Mesenchymal stem cell (in vitro differentiated cells and primary cell): ENCODE measurements at regions not wholly inside any gene's neighbourhood (a gene's known extent, or its start where the extent isn't known, plus 50 kb on each side); places are given as distances from the start of the nearest gene placed in this dataset.

Experiments used
- DNase-seq: peaks from one replicate; pipeline ENCODE4 v3.0.0-alpha.2; 2013
- H2AFZ ChIP-seq: one replicate; pipeline ENCODE4 v1.6.1; 2013; ENCODE audit warnings: low read depth, mild to moderate bottlenecking, control low read depth, inconsistent platforms, low read length, moderate library complexity
- H2AK5ac ChIP-seq: 2 replicates; pipeline ENCODE4 v1.6.1; 2013; ENCODE audit warnings: low read length, moderate library complexity, mild to moderate bottlenecking, inconsistent platforms; ENCODE audit not compliant: severe bottlenecking
- H2BK120ac ChIP-seq: one replicate; pipeline ENCODE4 v1.6.1; 2013; ENCODE audit warnings: low read depth, mild to moderate bottlenecking, inconsistent platforms, low read length, moderate library complexity
- H2BK12ac ChIP-seq, 2 experiments: one replicate each; pipeline ENCODE4 v1.6.1; 2013; ENCODE audit warnings: inconsistent platforms in 2 of 2, low read length in 2 of 2, mild to moderate bottlenecking in 2 of 2, moderate library complexity in 2 of 2, control low read depth in 1 of 2
- H2BK15ac ChIP-seq: one replicate; pipeline ENCODE4 v1.6.1; 2013; ENCODE audit warnings: mild to moderate bottlenecking, low read depth, inconsistent platforms; ENCODE audit not compliant: poor library complexity, severe bottlenecking
- H2BK5ac ChIP-seq: 2 replicates; pipeline ENCODE4 v1.6.1; 2013; ENCODE audit warnings: low read depth, mild to moderate bottlenecking, low read length, control low read depth, inconsistent platforms; ENCODE audit not compliant: poor library complexity, severe bottlenecking
- H3K14ac ChIP-seq, 2 experiments: one replicate each; pipeline ENCODE4 v1.6.1; 2013; ENCODE audit warnings: inconsistent platforms in 2 of 2, low read length in 2 of 2, control low read depth in 1 of 2, mild to moderate bottlenecking in 1 of 2, moderate library complexity in 1 of 2
- H3K18ac ChIP-seq, 2 experiments: one replicate each; pipeline ENCODE4 v1.6.1; 2013; ENCODE audit warnings: inconsistent platforms in 2 of 2, low read length in 2 of 2, control low read depth in 1 of 2, low read depth in 1 of 2, mild to moderate bottlenecking in 1 of 2
- H3K23ac ChIP-seq, 2 experiments: one replicate each; pipeline ENCODE4 v1.6.1; 2013; ENCODE audit warnings: inconsistent platforms in 2 of 2, low read length in 2 of 2, mild to moderate bottlenecking in 2 of 2, moderate library complexity in 2 of 2, control low read depth in 1 of 2
- H3K27ac ChIP-seq: 2 replicates; pipeline ENCODE4 v1.5.1; 2013; ENCODE audit warnings: mild to moderate bottlenecking, moderate library complexity, low read length, control low read depth, inconsistent platforms; ENCODE audit not compliant: poor library complexity, severe bottlenecking
- H3K27me3 ChIP-seq, 2 experiments: 2 replicates each; pipeline versions ENCODE4 v1.6.1 to v1.7.0; 2013; ENCODE audit warnings: low read length in 2 of 2, mild to moderate bottlenecking in 2 of 2, moderate library complexity in 2 of 2, control low read depth in 1 of 2, inconsistent platforms in 1 of 2; ENCODE audit not compliant: control insufficient read depth in 1 of 2, insufficient read depth in 1 of 2
- H3K36me3 ChIP-seq, 2 experiments: 2 replicates each; pipeline versions ENCODE4 v1.6.1 to v1.7.0; 2013; ENCODE audit warnings: low read length in 2 of 2, control low read depth in 1 of 2, inconsistent platforms in 1 of 2, low read depth in 1 of 2, mild to moderate bottlenecking in 1 of 2; ENCODE audit not compliant: insufficient read depth in 2 of 2, control insufficient read depth in 1 of 2
- H3K4ac ChIP-seq, 2 experiments: one replicate each; pipeline ENCODE4 v1.6.1; 2013; ENCODE audit warnings: inconsistent platforms in 2 of 2, low read length in 2 of 2, mild to moderate bottlenecking in 2 of 2, moderate library complexity in 2 of 2, control low read depth in 1 of 2, low read depth in 1 of 2
- H3K4me1 ChIP-seq: 2 replicates; pipeline ENCODE4 v1.6.1; 2013; ENCODE audit warnings: low read depth, low read length, control low read depth; ENCODE audit not compliant: control insufficient read depth, insufficient read depth
- H3K4me2 ChIP-seq: 2 replicates; pipeline ENCODE4 v1.6.1; 2013; ENCODE audit warnings: low read length, mild to moderate bottlenecking, inconsistent platforms; ENCODE audit not compliant: poor library complexity, severe bottlenecking
- H3K4me3 ChIP-seq, 2 experiments: 2 replicates each; pipeline versions ENCODE4 v1.5.1 to v1.7.0; 2013; ENCODE audit warnings: low read length in 2 of 2, mild to moderate bottlenecking in 2 of 2, control low read depth in 1 of 2, low read depth in 1 of 2; ENCODE audit not compliant: insufficient read depth in 1 of 2
- H3K79me1 ChIP-seq: replicated peaks from 2 replicates; pipeline ENCODE4 v1.6.1; 2013; ENCODE audit warnings: mild to moderate bottlenecking, control low read depth, low read length, inconsistent platforms; ENCODE audit not compliant: poor library complexity, severe bottlenecking
- H3K9ac ChIP-seq: 2 replicates; pipeline ENCODE4 v1.7.0; 2013; ENCODE audit warnings: mild to moderate bottlenecking, low read length, moderate library complexity
- H3K9me3 ChIP-seq: 2 replicates; pipeline ENCODE4 v1.7.0; 2013; ENCODE audit warnings: mild to moderate bottlenecking, low read length; ENCODE audit not compliant: control insufficient read depth
- H4K8ac ChIP-seq: one replicate; pipeline ENCODE4 v1.6.1; 2013; ENCODE audit warnings: inconsistent platforms, mild to moderate bottlenecking, low read length, moderate library complexity
- H4K91ac ChIP-seq: one replicate; pipeline ENCODE4 v1.6.1; 2013; ENCODE audit warnings: mild to moderate bottlenecking, low read length, inconsistent platforms
- WGBS: methylation state at CpG from one replicate; pipeline ENCODE4 v1.1.7; 2013; ENCODE audit warnings: mixed read lengths; 5-methylcytosine and 5-hydroxymethylcytosine counted together

GRCh38 chr11:27263046-27263445 lies 100.0 kb downstream of the CCDC34 start:
- H3K79me1 ChIP-seq = no peaks in the 10 kb centered on the region
- H3K4me3 ChIP-seq = no peak overlapping the region
- no peak overlapping the region for H3K4me2 ChIP-seq
- no peak overlapping the region for H2BK15ac ChIP-seq
- H3K4me1 ChIP-seq = no peaks in the 10 kb centered on the region
- H3K4ac ChIP-seq = no peak overlapping the region
- H3K18ac ChIP-seq = no peak overlapping the region
- H2BK120ac ChIP-seq = no peak overlapping the region
- H2BK12ac ChIP-seq = no peak overlapping the region
- H2BK5ac ChIP-seq = no peak overlapping the region
- no peak overlapping the region for H2AFZ ChIP-seq
- no peak overlapping the region for H2AK5ac ChIP-seq
- no peak overlapping the region for H3K23ac ChIP-seq
- no peaks in the 10 kb centered on the region for H3K9me3 ChIP-seq
- H4K8ac ChIP-seq = no peak overlapping the region
- DNase-seq = no peak
- no peak overlapping the region for H3K27ac ChIP-seq
- H3K14ac ChIP-seq = no peak overlapping the region
- no peaks in the 10 kb centered on the region for H3K36me3 ChIP-seq
- H4K91ac ChIP-seq = no peak overlapping the region
- no peaks in the 10 kb centered on the region for H3K27me3 ChIP-seq
- H3K9ac ChIP-seq = no peak overlapping the region

DNA sequence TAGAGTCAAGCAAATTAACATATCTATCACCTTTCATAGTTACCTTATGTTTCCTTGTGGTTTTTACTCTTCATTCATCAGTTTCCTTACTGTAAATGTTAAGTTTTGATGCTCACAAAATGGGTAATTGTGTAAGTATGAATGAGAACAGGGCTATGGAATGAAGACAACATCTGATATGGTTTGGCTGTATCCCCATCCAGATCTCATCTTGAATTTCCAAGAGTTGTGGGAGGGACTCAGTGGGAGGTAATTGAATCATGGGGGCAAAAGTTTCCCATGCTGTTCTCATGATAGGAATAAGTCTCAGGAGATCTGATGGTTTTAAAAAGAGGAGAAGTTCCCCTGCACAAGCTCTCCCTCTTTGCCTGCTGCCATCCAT lies 107.6 kb downstream of the CCDC34 start:
- no peaks in the 10 kb centered on the region for H3K4me1 ChIP-seq
- H3K14ac ChIP-seq = no peak overlapping the region
- H3K23ac ChIP-seq = no peak overlapping the region
- H3K79me1 ChIP-seq = no peaks in the 10 kb centered on the region
- no peak overlapping the region for H3K4me2 ChIP-seq
- no peak overlapping the region for H2BK5ac ChIP-seq
- no peak overlapping the region for H2BK120ac ChIP-seq
- no peak overlapping the region for H3K4ac ChIP-seq
- H3K9ac ChIP-seq = peak overlapping the region; percentile 62
- H4K91ac ChIP-seq = no peak overlapping the region
- no peaks in the 10 kb centered on the region for H3K9me3 ChIP-seq
- H2AFZ ChIP-seq = no peak overlapping the region
- no peak overlapping the region for H2BK15ac ChIP-seq
- H4K8ac ChIP-seq = no peak overlapping the region
- H3K18ac ChIP-seq = no peak overlapping the region
- no peaks in the 10 kb centered on the region for H3K36me3 ChIP-seq
- H3K4me3 ChIP-seq = peak overlapping the region in 1 of 2 experiments; percentile 65
- H2AK5ac ChIP-seq = no peak overlapping the region
- H2BK12ac ChIP-seq = no peak overlapping the region
- H3K27me3 ChIP-seq = no peaks in the 10 kb centered on the region
- no peak for DNase-seq
- H3K27ac ChIP-seq = no peak overlapping the region

- WGBS = 22% methylated on average over 1 of the region's 1 CpG
- no peak overlapping the region for H3K4me2 ChIP-seq
These were observed 108.1 kb downstream of the CCDC34 start for GRCh38 chr11:27254744-27255446.

GRCh38 chr11:27253224-27253623 lies 109.8 kb downstream of the CCDC34 start:
- no peaks in the 10 kb centered on the region for H3K4me1 ChIP-seq

More at GRCh38 chr11:27254744-27255446, 108.1 kb downstream of the CCDC34 start:
- Histone ChIP-seq H3K9ac (peak overlapping the region; percentile 62), H2BK15ac (no peak overlapping the region), H2BK12ac (no peak overlapping the region), H3K36me3 (no peaks in the 10 kb centered on the region), H3K27ac (no peak overlapping the region), H3K4me1 (no peaks in the 10 kb centered on the region), H2BK5ac (no peak overlapping the region), H4K8ac (no peak overlapping the region), H3K4ac (no peak overlapping the region), H3K18ac (no peak overlapping the region), H2AFZ (no peak overlapping the region), H4K91ac (no peak overlapping the region), H3K79me1 (no peaks in the 10 kb centered on the region), H2BK120ac (no peak overlapping the region), H3K27me3 (no peaks in the 10 kb centered on the region), H3K23ac (no peak overlapping the region), H3K9me3 (no peaks in the 10 kb centered on the region), H3K14ac (no peak overlapping the region), H2AK5ac (no peak overlapping the region), H3K4me3 (peak overlapping the region in 1 of 2 experiments; percentile 46)
- no peak for DNase-seq

More at GRCh38 chr11:27253224-27253623, 109.8 kb downstream of the CCDC34 start:
- H3K27me3 ChIP-seq = no peaks in the 10 kb centered on the region
- no peak overlapping the region for H3K9ac ChIP-seq
- no peaks in the 10 kb centered on the region for H3K79me1 ChIP-seq
- no peaks in the 10 kb centered on the region for H3K36me3 ChIP-seq
- no peak overlapping the region for H2AK5ac ChIP-seq
- H3K23ac ChIP-seq = no peak overlapping the region
- WGBS = 60% methylated on average over 1 of the region's 1 CpG
- no peak overlapping the region for H2BK5ac ChIP-seq
- no peak overlapping the region for H4K91ac ChIP-seq
- H3K18ac ChIP-seq = no peak overlapping the region
- no peak overlapping the region for H2BK120ac ChIP-seq
- no peak overlapping the region for H2BK15ac ChIP-seq
- H3K4ac ChIP-seq = no peak overlapping the region
- no peak overlapping the region for H4K8ac ChIP-seq
- no peak overlapping the region for H2BK12ac ChIP-seq
- no peak overlapping the region for H3K14ac ChIP-seq
- no peak overlapping the region for H2AFZ ChIP-seq
- H3K4me3 ChIP-seq = no peak overlapping the region
- no peak for DNase-seq
- H3K9me3 ChIP-seq = no peaks in the 10 kb centered on the region
- H3K27ac ChIP-seq = no peak overlapping the region
- H3K4me2 ChIP-seq = no peak overlapping the region
